BLaER1 (cell line): ENCODE measurements at regions not wholly inside any gene's neighbourhood (a gene's known extent, or its start where the extent isn't known, plus 50 kb on each side); places are given as distances from the start of the nearest gene placed in this dataset.

Experiments
- H3K27ac ChIP-seq: shearing (Covaris generic); formaldehyde crosslinking; 2 replicates; pipeline ENCODE4 v1.8.1; 2022
- H3K27me3 ChIP-seq: shearing (Covaris generic); formaldehyde crosslinking; 2 replicates; pipeline ENCODE4 v1.8.1; 2022
- H3K36me3 ChIP-seq: shearing (Covaris generic); formaldehyde crosslinking; 2 replicates; pipeline ENCODE4 v1.8.1; 2022
- H3K4me1 ChIP-seq: shearing (Covaris generic); formaldehyde crosslinking; 2 replicates; pipeline ENCODE4 v1.8.1; 2022
- H3K4me2 ChIP-seq: shearing (Covaris generic); formaldehyde crosslinking; 2 replicates; pipeline ENCODE4 v1.8.1; 2022
- H3K4me3 ChIP-seq: shearing (Covaris generic); formaldehyde crosslinking; 2 replicates; pipeline ENCODE4 v1.8.1; 2022
- H3K9ac ChIP-seq: shearing (Covaris generic); formaldehyde crosslinking; 2 replicates; pipeline ENCODE4 v1.8.1; 2022
- H3K9me3 ChIP-seq: shearing (Covaris generic); formaldehyde crosslinking; 2 replicates; pipeline ENCODE4 v1.8.1; 2022
- H4K20me1 ChIP-seq: shearing (Covaris generic); formaldehyde crosslinking; 2 replicates; pipeline ENCODE4 v1.8.1; 2022
- Cebpa-rat ChIP-seq: shearing (Covaris generic); IDR thresholded peaks from 2 replicates; pipeline ENCODE4 v1.8.1; 2022

- TF ChIP-seq Cebpa-rat: no peak
- Histone ChIP-seq H3K9ac (no peak overlapping the region), H3K36me3 (no peaks in the 10 kb centered on the region), H3K4me1 (no peaks in the 10 kb centered on the region), H4K20me1 (no peaks in the 10 kb centered on the region), H3K4me3 (no peak overlapping the region), H3K4me2 (no peak overlapping the region), H3K9me3 (no peaks in the 10 kb centered on the region), H3K27ac (no peak overlapping the region), H3K27me3 (no peaks in the 10 kb centered on the region)
These were observed 145.1 kb upstream of the SP8 start for GRCh38 chr7:20931739-20932138.

- H3K9ac ChIP-seq: no peak overlapping the region
- H3K4me2 ChIP-seq: no peak overlapping the region
- H3K4me3 ChIP-seq: no peak overlapping the region
- no peaks in the 10 kb centered on the region for H3K36me3 ChIP-seq
- H4K20me1 ChIP-seq: no peaks in the 10 kb centered on the region
- no peaks in the 10 kb centered on the region for H3K4me1 ChIP-seq
- no peak overlapping the region for H3K27ac ChIP-seq
- TF ChIP-seq Cebpa-rat: no peak
- no peaks in the 10 kb centered on the region for H3K9me3 ChIP-seq
- no peaks in the 10 kb centered on the region for H3K27me3 ChIP-seq
These were observed 146.3 kb upstream of the SP8 start for GRCh38 chr7:20932785-20933527.

- H3K4me3 ChIP-seq: no peak overlapping the region
- no peaks in the 10 kb centered on the region for H3K36me3 ChIP-seq
- no peaks in the 10 kb centered on the region for H4K20me1 ChIP-seq
- H3K4me2 ChIP-seq: no peak overlapping the region
- no peaks in the 10 kb centered on the region for H3K27me3 ChIP-seq
- H3K4me1 ChIP-seq: no peaks in the 10 kb centered on the region
- no peak overlapping the region for H3K9ac ChIP-seq
- H3K9me3 ChIP-seq: no peaks in the 10 kb centered on the region
- H3K27ac ChIP-seq: no peak overlapping the region
- TF ChIP-seq Cebpa-rat: no peak
These were observed 158.8 kb upstream of the SP8 start for GRCh38 chr7:20945451-20945850.

- Histone ChIP-seq H3K9me3 (no peaks in the 10 kb centered on the region), H3K27ac (no peak overlapping the region), H4K20me1 (no peaks in the 10 kb centered on the region), H3K4me1 (no peaks in the 10 kb centered on the region), H3K27me3 (no peaks in the 10 kb centered on the region), H3K9ac (no peak overlapping the region), H3K4me2 (no peak overlapping the region), H3K4me3 (no peak overlapping the region), H3K36me3 (no peaks in the 10 kb centered on the region)
- no peak for TF ChIP-seq Cebpa-rat
These were observed 166.2 kb upstream of the SP8 start for GRCh38 chr7:20952916-20953315.

- no peaks in the 10 kb centered on the region for H3K9me3 ChIP-seq
- H3K4me3 ChIP-seq: no peak overlapping the region
- H3K9ac ChIP-seq: no peak overlapping the region
- no peaks in the 10 kb centered on the region for H3K27me3 ChIP-seq
- no peak overlapping the region for H3K27ac ChIP-seq
- no peaks in the 10 kb centered on the region for H4K20me1 ChIP-seq
- H3K4me1 ChIP-seq: no peaks in the 10 kb centered on the region
- no peaks in the 10 kb centered on the region for H3K36me3 ChIP-seq
- H3K4me2 ChIP-seq: no peak overlapping the region
- no peak for TF ChIP-seq Cebpa-rat
These were observed 168.3 kb upstream of the SP8 start for GRCh38 chr7:20954711-20955619.

- H3K27me3 ChIP-seq: no peaks in the 10 kb centered on the region
- no peaks in the 10 kb centered on the region for H3K36me3 ChIP-seq
- no peaks in the 10 kb centered on the region for H3K9me3 ChIP-seq
- H3K9ac ChIP-seq: no peak overlapping the region
- no peak overlapping the region for H3K4me2 ChIP-seq
- no peaks in the 10 kb centered on the region for H4K20me1 ChIP-seq
- H3K4me1 ChIP-seq: no peaks in the 10 kb centered on the region
- TF ChIP-seq Cebpa-rat: no peak
- no peak overlapping the region for H3K4me3 ChIP-seq
- no peak overlapping the region for H3K27ac ChIP-seq
These were observed 171.9 kb upstream of the SP8 start for GRCh38 chr7:20958572-20958971.

- no peak overlapping the region for H3K27ac ChIP-seq
These were observed 172.6 kb upstream of the SP8 start for GRCh38 chr7:20959281-20959680.

GRCh38 chr7:20963556-20964280 is 177.0 kb upstream of the SP8 start:
- Histone ChIP-seq H3K9ac (no peak overlapping the region), H3K4me1 (no peaks in the 10 kb centered on the region), H3K27ac (no peak overlapping the region), H4K20me1 (no peaks in the 10 kb centered on the region), H3K4me3 (no peak overlapping the region), H3K27me3 (no peaks in the 10 kb centered on the region), H3K4me2 (no peak overlapping the region), H3K36me3 (no peaks in the 10 kb centered on the region), H3K9me3 (no peaks in the 10 kb centered on the region)
- TF ChIP-seq Cebpa-rat: no peak

More at GRCh38 chr7:20959281-20959680, 172.6 kb upstream of the SP8 start:
- H3K4me3 ChIP-seq: no peak overlapping the region
- H3K36me3 ChIP-seq: no peaks in the 10 kb centered on the region
- no peaks in the 10 kb centered on the region for H3K9me3 ChIP-seq
- H4K20me1 ChIP-seq: no peaks in the 10 kb centered on the region
- H3K27me3 ChIP-seq: no peaks in the 10 kb centered on the region
- H3K4me2 ChIP-seq: no peak overlapping the region
- H3K9ac ChIP-seq: no peak overlapping the region
- TF ChIP-seq Cebpa-rat: no peak
- no peaks in the 10 kb centered on the region for H3K4me1 ChIP-seq

- no peaks in the 10 kb centered on the region for H3K27me3 ChIP-seq
- no peaks in the 10 kb centered on the region for H3K9me3 ChIP-seq
- H3K9ac ChIP-seq: no peak overlapping the region
- no peaks in the 10 kb centered on the region for H3K4me1 ChIP-seq
- no peak overlapping the region for H3K27ac ChIP-seq
- no peaks in the 10 kb centered on the region for H3K36me3 ChIP-seq
- H3K4me3 ChIP-seq: no peak overlapping the region
- no peak for TF ChIP-seq Cebpa-rat
- H3K4me2 ChIP-seq: no peak overlapping the region
- H4K20me1 ChIP-seq: no peaks in the 10 kb centered on the region
These were observed 177.7 kb upstream of the SP8 start for GRCh38 chr7:20964281-20964918.
